IMR-90 (cell line): ENCODE measurements at regions not wholly inside any gene's neighbourhood (a gene's known extent, or its start where the extent isn't known, plus 50 kb on each side); places are given as distances from the start of the nearest gene placed in this dataset.

Experiments
- ATAC-seq: fragments of 200-7000 bp; cut with Tn5 transposase; 2 replicates; pipeline ENCODE4 v1.9.1; 2020; ENCODE audit warnings: low read depth, mild to moderate bottlenecking, moderate library complexity
- BruUV-seq: library from RNA; stranded (reverse); fragments of 400-500 nt; replicated peaks from 2 replicates; lab custom pipeline; 2021; lab: Mats Ljungman, UMichigan
- CTCF ChIA-PET: fragments of 300-600 bp; formaldehyde crosslinking; extraction: SDS; loops from one replicate; lab custom pipeline; 2021; ENCODE audit warnings: antibody characterized with exemption; lab: Yijun Ruan, JAX
- POLR2A ChIA-PET: fragments of 300-600 bp; sonication (Branson Sonifier 250); formaldehyde crosslinking; loops from one replicate; lab custom pipeline; 2022; ENCODE audit warnings: antibody characterized with exemption; ENCODE audit not compliant: unreplicated experiment; lab: Charles Lee
- DNase-seq: peaks from one replicate; pipeline ENCODE4 v3.0.0; 2013
- H2AFZ ChIP-seq: replicated peaks from 2 replicates; pipeline ENCODE3; 2013; ENCODE audit warnings: low read length, mild to moderate bottlenecking; ENCODE audit not compliant: poor library complexity
- H2AK5ac ChIP-seq: 2 replicates; pipeline ENCODE4 v1.6.1; 2013; ENCODE audit warnings: low read depth, low read length, inconsistent platforms
- H2AK9ac ChIP-seq: replicated peaks from 2 replicates; pipeline ENCODE3; 2013; ENCODE audit warnings: mild to moderate bottlenecking, low read depth, low read length, moderate library complexity; ENCODE audit not compliant: poor library complexity
- H2BK120ac ChIP-seq: 2 replicates; pipeline ENCODE4 v1.6.1; 2013; ENCODE audit warnings: low read depth, low read length, inconsistent platforms
- H2BK15ac ChIP-seq: 3 replicates; pipeline ENCODE4 v1.6.1; 2013; ENCODE audit warnings: low read depth, low read length, inconsistent platforms
- H2BK20ac ChIP-seq: 2 replicates; pipeline ENCODE4 v1.6.1; 2013; ENCODE audit warnings: low read depth, mild to moderate bottlenecking, inconsistent platforms, low read length, moderate library complexity
- H2BK5ac ChIP-seq: 2 replicates; pipeline ENCODE4 v1.6.1; 2013; ENCODE audit warnings: mild to moderate bottlenecking, low read depth, low read length, inconsistent platforms; ENCODE audit not compliant: poor library complexity, severe bottlenecking
- H3K14ac ChIP-seq: replicated peaks from 2 replicates; pipeline ENCODE4 v1.6.1; 2013; ENCODE audit warnings: low read depth, low read length, inconsistent platforms
- H3K18ac ChIP-seq: 2 replicates; pipeline ENCODE4 v1.6.1; 2013; ENCODE audit warnings: low read depth, low read length, control low read depth
- H3K23ac ChIP-seq: 2 replicates; pipeline ENCODE4 v1.6.1; 2013; ENCODE audit warnings: low read depth, low read length, inconsistent platforms
- H3K27ac ChIP-seq: 2 replicates; pipeline ENCODE4 v1.5.1; 2013; ENCODE audit warnings: mild to moderate bottlenecking, control low read depth, low read length; ENCODE audit not compliant: insufficient read depth
- H3K27me3 ChIP-seq: 2 replicates; pipeline ENCODE4 v1.6.1; 2013; ENCODE audit warnings: low read length; ENCODE audit not compliant: control insufficient read depth, insufficient read depth
- H3K36me3 ChIP-seq: 2 replicates; pipeline ENCODE4 v1.6.1; 2013; ENCODE audit warnings: low read length, mixed read lengths; ENCODE audit not compliant: control insufficient read depth, insufficient read depth
- H3K4ac ChIP-seq: 2 replicates; pipeline ENCODE4 v1.6.1; 2013; ENCODE audit warnings: low read depth, low read length, inconsistent platforms
- H3K4me1 ChIP-seq: 2 replicates; pipeline ENCODE4 v1.6.1; 2013; ENCODE audit warnings: low read length, mixed read lengths; ENCODE audit not compliant: control insufficient read depth, insufficient read depth
- H3K4me2 ChIP-seq: 2 replicates; pipeline ENCODE4 v1.6.1; 2013; ENCODE audit warnings: low read depth, mild to moderate bottlenecking, control low read depth, low read length, moderate library complexity
- H3K4me3 ChIP-seq: 2 replicates; pipeline ENCODE4 v1.5.1; 2013; ENCODE audit warnings: low read depth, mild to moderate bottlenecking, control low read depth, low read length, moderate library complexity; ENCODE audit not compliant: insufficient read depth
- H3K56ac ChIP-seq: 2 replicates; pipeline ENCODE4 v1.6.1; 2013; ENCODE audit warnings: low read length, inconsistent platforms; ENCODE audit not compliant: insufficient read depth; ENCODE audit errors: extremely low read depth
- H3K79me1 ChIP-seq, 2 experiments: 2 replicates each; pipeline ENCODE4 v1.6.1; 2013; ENCODE audit warnings: low read length in 2 of 2, inconsistent platforms in 1 of 2, low read depth in 1 of 2
- H3K9ac ChIP-seq: 2 replicates; pipeline ENCODE4 v1.6.1; 2013; ENCODE audit warnings: low read depth, low read length, control low read depth
- H3K9me1 ChIP-seq: 2 replicates; pipeline ENCODE4 v1.6.1; 2013; ENCODE audit warnings: low read length, inconsistent platforms; ENCODE audit not compliant: insufficient read depth
- H3K9me3 ChIP-seq: 2 replicates; pipeline ENCODE4 v1.6.1; 2013; ENCODE audit warnings: low read length; ENCODE audit not compliant: control insufficient read depth, insufficient read depth
- H4K20me1 ChIP-seq: 2 replicates; pipeline ENCODE4 v1.6.1; 2013; ENCODE audit warnings: low read length, inconsistent platforms; ENCODE audit not compliant: insufficient read depth
- H4K5ac ChIP-seq: 2 replicates; pipeline ENCODE4 v1.6.1; 2013; ENCODE audit warnings: mild to moderate bottlenecking, low read depth, low read length, control low read depth
- H4K8ac ChIP-seq, 2 experiments: 2 replicates each; pipeline ENCODE4 v1.6.1; 2013; ENCODE audit warnings: low read depth in 2 of 2, low read length in 2 of 2, control low read depth in 1 of 2, inconsistent platforms in 1 of 2
- H4K91ac ChIP-seq: 2 replicates; pipeline ENCODE4 v1.6.1; 2013; ENCODE audit warnings: low read depth, low read length, inconsistent platforms; ENCODE audit not compliant: insufficient read depth
- BHLHE40 ChIP-seq: fragments of 150-350 bp; IDR thresholded peaks from 2 replicates; pipeline ENCODE4 v1.6.1; 2016; ENCODE audit warnings: mild to moderate bottlenecking, low read depth, low read length
- CEBPB ChIP-seq: IDR thresholded peaks from 2 replicates; pipeline ENCODE4 v1.6.1; 2012; ENCODE audit warnings: low read depth, low read length, improper control_type of control experiment
- CHD1 ChIP-seq: IDR thresholded peaks from 2 replicates; pipeline ENCODE4 v1.6.1; 2012; ENCODE audit warnings: low read depth, low read length, improper control_type of control experiment
- FOS ChIP-seq: fragments of 150-350 bp; IDR thresholded peaks from 2 replicates; pipeline ENCODE4 v1.6.1; 2016; ENCODE audit warnings: low read depth, low read length
- MAFK ChIP-seq: IDR thresholded peaks from 2 replicates; pipeline ENCODE4 v1.6.1; 2012; ENCODE audit warnings: low read depth, low read length, improper control_type of control experiment
- MAZ ChIP-seq: IDR thresholded peaks from 2 replicates; pipeline ENCODE4 v1.6.1; 2012; ENCODE audit warnings: low read depth, mild to moderate bottlenecking, low read length, improper control_type of control experiment, moderate library complexity, borderline replicate concordance
- MXI1 ChIP-seq: IDR thresholded peaks from 2 replicates; pipeline ENCODE4 v1.6.1; 2012; ENCODE audit warnings: low read depth, mild to moderate bottlenecking, low read length, moderate library complexity, borderline replicate concordance
- NFE2L2 ChIP-seq: fragments of 150-350 bp; IDR thresholded peaks from 2 replicates; pipeline ENCODE4 v1.6.1; 2016; ENCODE audit warnings: low read depth, mild to moderate bottlenecking, low read length
- POLR2A ChIP-seq: IDR thresholded peaks from 2 replicates; pipeline ENCODE4 v1.6.1; 2012; ENCODE audit warnings: mild to moderate bottlenecking, low read depth, low read length
- RAD21 ChIP-seq: IDR thresholded peaks from 2 replicates; pipeline ENCODE4 v1.6.1; 2012; ENCODE audit warnings: low read length, improper control_type of control experiment
- RCOR1 ChIP-seq: IDR thresholded peaks from 2 replicates; pipeline ENCODE4 v1.6.1; 2012; ENCODE audit warnings: mild to moderate bottlenecking, low read length, improper control_type of control experiment; ENCODE audit not compliant: insufficient replicate concordance
- RFX5 ChIP-seq: IDR thresholded peaks from 2 replicates; pipeline ENCODE4 v1.8.0; 2012; ENCODE audit warnings: low read depth, mild to moderate bottlenecking, low read length, moderate library complexity
- SMC3 ChIP-seq: fragments of 150-350 bp; IDR thresholded peaks from 2 replicates; pipeline ENCODE4 v1.6.1; 2016; ENCODE audit warnings: low read depth, mild to moderate bottlenecking, antibody characterized with exemption, low read length, moderate library complexity
- WGBS, 2 experiments: methylation state at CpG; one replicate each; pipeline versions ENCODE4 v1.1.5 to v1.1.7; 2013; ENCODE audit warnings: missing lambda C conversion rate in 2 of 2; ENCODE audit not compliant: insufficient read length in 1 of 2; ENCODE audit errors: extremely low coverage in 2 of 2; 5-methylcytosine and 5-hydroxymethylcytosine counted together
- dilution Hi-C: fragments of 300-500 bp; cut with HindIII; formaldehyde crosslinking; loops from one replicate; pipeline ENCODE4 v1.14.3; 2018; ENCODE audit warnings: low sequenced_read_pairs; ENCODE audit not compliant: unreplicated experiment
- in situ Hi-C: fragments of 300-500 bp; cut with MboI; formaldehyde crosslinking; loops from 3 replicates; pipeline ENCODE4 v1.14.3; 2019; ENCODE audit warnings: low sequenced_read_pairs, inconsistent platforms, mixed read lengths
- intact Hi-C: fragments of 100-400 bp; cut with micrococcal nuclease; formaldehyde crosslinking; loops from 2 replicates; pipeline ENCODE4 v1.10.0; 2022
- TF ChIP-seq, protein P1 (sequence below): fragments of 150-350 bp; IDR thresholded peaks from 2 replicates; pipeline ENCODE4 v1.6.1; 2016; ENCODE audit warnings: low read depth, mild to moderate bottlenecking, low read length, moderate library complexity, borderline replicate concordance
- TF ChIP-seq, protein P2 (sequence below): conservative IDR thresholded peaks from 2 replicates; pipeline ENCODE4 v1.5.1; 2012; ENCODE audit warnings: mild to moderate bottlenecking, low read depth, low read length, improper control_type of control experiment
- TF ChIP-seq, protein P3 (sequence below): fragments of 150-350 bp; IDR thresholded peaks from 2 replicates; pipeline ENCODE4 v1.6.1; 2017; ENCODE audit warnings: mild to moderate bottlenecking, antibody characterized with exemption, low read length, low read depth

DNA sequence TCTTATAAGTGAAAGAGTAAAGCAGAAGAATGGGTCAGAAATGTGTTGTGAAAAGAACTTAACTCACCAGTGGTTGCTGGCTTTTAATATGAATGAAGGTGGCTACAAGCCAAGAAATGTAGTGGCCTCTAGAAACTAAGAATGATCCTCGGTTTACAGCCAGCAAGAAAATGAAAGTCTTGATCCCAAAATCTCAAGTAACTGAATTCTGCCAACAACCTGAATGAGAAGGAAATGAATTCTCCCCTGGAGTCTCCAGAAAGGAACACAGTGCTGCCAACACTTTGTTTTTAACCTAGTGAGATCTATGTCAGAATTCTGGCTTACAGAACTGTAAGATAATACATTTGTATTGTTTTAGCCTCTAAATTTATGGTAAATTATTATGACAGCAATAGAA lies 193.0 kb downstream of the FZD1 start:
- Histone ChIP-seq H2AFZ (no peak overlapping the region), H3K27ac (no peak overlapping the region), H4K8ac (no peak overlapping the region), H3K23ac (no peak overlapping the region), H3K9me3 (no peaks in the 10 kb centered on the region), H3K56ac (no peak overlapping the region), H2BK20ac (no peak overlapping the region), H3K36me3 (no peaks in the 10 kb centered on the region), H4K5ac (no peak overlapping the region), H3K27me3 (no peaks in the 10 kb centered on the region), H4K20me1 (no peaks in the 10 kb centered on the region), H3K18ac (no peak overlapping the region), H3K14ac (no peak overlapping the region), H2BK120ac (no peak overlapping the region), H2AK9ac (no peak overlapping the region), H3K4ac (no peak overlapping the region), H3K4me3 (no peak overlapping the region), H2AK5ac (no peak overlapping the region), H2BK5ac (no peak overlapping the region), H3K9ac (no peak overlapping the region), H3K79me1 (no peaks in the 10 kb centered on the region), H3K4me2 (no peak overlapping the region), H3K9me1 (no peaks in the 10 kb centered on the region), H4K91ac (no peak overlapping the region), H3K4me1 (no peaks in the 10 kb centered on the region), H2BK15ac (no peak overlapping the region)
- intact Hi-C loops (no loop called here), in situ Hi-C loops (no loop called here), dilution Hi-C loops (no loop called here)
- POLR2A ChIA-PET: no interaction called here
- ATAC-seq (no peak), DNase-seq (no peak)
- no TSS peak for BruUV-seq
- CTCF ChIA-PET: no interaction called here
- no CpG with 5 or more reads among the region's 1 CpG for WGBS, 2 experiments
- TF ChIP-seq RAD21 (no peak), SMC3 (no peak), BHLHE40 (no peak), MXI1 (no peak), RCOR1 (no peak), FOS (no peak), MAZ (no peak), CHD1 (no peak), NFE2L2 (no peak), CEBPB (no peak), POLR2A (no peak), MAFK (no peak), RFX5 (no peak)
- TF ChIP-seq, protein P1, sequence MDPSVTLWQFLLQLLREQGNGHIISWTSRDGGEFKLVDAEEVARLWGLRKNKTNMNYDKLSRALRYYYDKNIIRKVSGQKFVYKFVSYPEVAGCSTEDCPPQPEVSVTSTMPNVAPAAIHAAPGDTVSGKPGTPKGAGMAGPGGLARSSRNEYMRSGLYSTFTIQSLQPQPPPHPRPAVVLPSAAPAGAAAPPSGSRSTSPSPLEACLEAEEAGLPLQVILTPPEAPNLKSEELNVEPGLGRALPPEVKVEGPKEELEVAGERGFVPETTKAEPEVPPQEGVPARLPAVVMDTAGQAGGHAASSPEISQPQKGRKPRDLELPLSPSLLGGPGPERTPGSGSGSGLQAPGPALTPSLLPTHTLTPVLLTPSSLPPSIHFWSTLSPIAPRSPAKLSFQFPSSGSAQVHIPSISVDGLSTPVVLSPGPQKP: no peak
- TF ChIP-seq, protein P2, sequence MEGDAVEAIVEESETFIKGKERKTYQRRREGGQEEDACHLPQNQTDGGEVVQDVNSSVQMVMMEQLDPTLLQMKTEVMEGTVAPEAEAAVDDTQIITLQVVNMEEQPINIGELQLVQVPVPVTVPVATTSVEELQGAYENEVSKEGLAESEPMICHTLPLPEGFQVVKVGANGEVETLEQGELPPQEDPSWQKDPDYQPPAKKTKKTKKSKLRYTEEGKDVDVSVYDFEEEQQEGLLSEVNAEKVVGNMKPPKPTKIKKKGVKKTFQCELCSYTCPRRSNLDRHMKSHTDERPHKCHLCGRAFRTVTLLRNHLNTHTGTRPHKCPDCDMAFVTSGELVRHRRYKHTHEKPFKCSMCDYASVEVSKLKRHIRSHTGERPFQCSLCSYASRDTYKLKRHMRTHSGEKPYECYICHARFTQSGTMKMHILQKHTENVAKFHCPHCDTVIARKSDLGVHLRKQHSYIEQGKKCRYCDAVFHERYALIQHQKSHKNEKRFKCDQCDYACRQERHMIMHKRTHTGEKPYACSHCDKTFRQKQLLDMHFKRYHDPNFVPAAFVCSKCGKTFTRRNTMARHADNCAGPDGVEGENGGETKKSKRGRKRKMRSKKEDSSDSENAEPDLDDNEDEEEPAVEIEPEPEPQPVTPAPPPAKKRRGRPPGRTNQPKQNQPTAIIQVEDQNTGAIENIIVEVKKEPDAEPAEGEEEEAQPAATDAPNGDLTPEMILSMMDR: no peak
- TF ChIP-seq, protein P3, sequence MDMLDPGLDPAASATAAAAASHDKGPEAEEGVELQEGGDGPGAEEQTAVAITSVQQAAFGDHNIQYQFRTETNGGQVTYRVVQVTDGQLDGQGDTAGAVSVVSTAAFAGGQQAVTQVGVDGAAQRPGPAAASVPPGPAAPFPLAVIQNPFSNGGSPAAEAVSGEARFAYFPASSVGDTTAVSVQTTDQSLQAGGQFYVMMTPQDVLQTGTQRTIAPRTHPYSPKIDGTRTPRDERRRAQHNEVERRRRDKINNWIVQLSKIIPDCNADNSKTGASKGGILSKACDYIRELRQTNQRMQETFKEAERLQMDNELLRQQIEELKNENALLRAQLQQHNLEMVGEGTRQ: no peak
